ENCODE measurements at regions not wholly inside any gene's neighbourhood (a gene's known extent, or its start where the extent isn't known, plus 50 kb on each side); places are given as distances from the start of the nearest gene placed in this dataset.

DNA sequence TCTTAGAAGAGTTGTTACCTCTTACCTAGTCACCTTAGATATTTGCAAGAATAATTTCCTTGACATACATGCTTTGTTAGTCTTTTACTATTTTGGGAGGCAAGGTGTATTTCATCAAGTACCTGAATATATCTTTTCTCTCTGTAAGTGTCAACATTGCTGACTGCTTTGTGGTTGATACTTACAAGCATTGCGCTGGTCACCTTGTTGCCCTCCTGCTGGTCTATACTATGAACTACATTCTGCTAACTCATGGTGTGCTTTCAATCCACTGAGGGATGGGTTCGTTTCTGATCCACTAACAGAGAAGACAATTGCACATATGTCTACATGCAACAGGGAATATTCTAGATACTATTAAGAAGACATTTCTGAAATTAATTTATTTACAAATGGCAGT lies 837.8 kb upstream of the COBL start:
- DNase-seq = no peak
- H3K36me3 Mint-ChIP-seq (ENCODE audit: insufficient read depth) = no peaks in the 10 kb centered on the region
- H3K4me3 Mint-ChIP-seq = no peak overlapping the region
- no peak for ATAC-seq
- H3K9me3 Mint-ChIP-seq = peaks cover 4% of the 10 kb centered on the region
- H3K4me1 Mint-ChIP-seq (ENCODE audit: low read depth) = no peaks in the 10 kb centered on the region
- H3K27me3 Mint-ChIP-seq (ENCODE audit: low read depth) = no peaks in the 10 kb centered on the region

DNA sequence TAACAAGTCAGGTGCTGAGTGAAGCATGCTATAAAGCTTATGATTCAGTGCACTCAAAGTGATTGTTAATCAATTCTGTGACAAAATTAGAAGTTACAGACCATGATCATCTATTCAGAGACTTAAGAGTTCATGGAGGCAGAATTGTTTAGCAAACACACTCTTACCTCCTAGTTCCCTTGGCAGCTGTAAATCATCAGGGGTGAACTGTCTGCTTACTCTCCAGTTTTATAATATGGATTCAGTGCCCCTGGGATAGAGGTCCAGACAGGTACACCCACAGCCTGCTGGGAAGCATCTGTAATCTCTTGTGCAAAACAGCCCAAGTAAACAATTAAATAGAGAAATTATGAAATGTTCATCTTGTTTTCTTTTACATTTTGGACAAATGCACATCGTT lies 835.0 kb upstream of the COBL start:
- no peaks in the 10 kb centered on the region for H3K27me3 Mint-ChIP-seq (ENCODE audit: low read depth)
- ATAC-seq = no peak
- peaks cover 13% of the 10 kb centered on the region for H3K9me3 Mint-ChIP-seq
- H3K36me3 Mint-ChIP-seq (ENCODE audit: insufficient read depth) = no peaks in the 10 kb centered on the region
- no peak for DNase-seq
- no peak overlapping the region for H3K4me3 Mint-ChIP-seq
- no peaks in the 10 kb centered on the region for H3K4me1 Mint-ChIP-seq (ENCODE audit: low read depth)

GRCh38 chr7:52150952-52151351 lies 834.3 kb upstream of the COBL start:
- H3K4me1 Mint-ChIP-seq (ENCODE audit: low read depth) = no peaks in the 10 kb centered on the region
- ATAC-seq = no peak
- DNase-seq = no peak

GRCh38 chr7:52146871-52147634 lies 830.4 kb upstream of the COBL start:
- Mint-ChIP-seq H3K4me3 (no peak overlapping the region), H3K9me3 (peaks cover 15% of the 10 kb centered on the region), H3K36me3 (ENCODE audit: insufficient read depth) (no peaks in the 10 kb centered on the region), H3K4me1 (ENCODE audit: low read depth) (no peaks in the 10 kb centered on the region), H3K27me3 (ENCODE audit: low read depth) (no peaks in the 10 kb centered on the region)
- ATAC-seq (no peak), DNase-seq (no peak)

More at GRCh38 chr7:52150952-52151351, 834.3 kb upstream of the COBL start:
- Mint-ChIP-seq H3K9me3 (peaks cover 13% of the 10 kb centered on the region), H3K36me3 (ENCODE audit: insufficient read depth) (no peaks in the 10 kb centered on the region), H3K4me3 (no peak overlapping the region), H3K27me3 (ENCODE audit: low read depth) (no peaks in the 10 kb centered on the region)

GRCh38 chr7:52143219-52143618 lies 826.6 kb upstream of the COBL start:
- DNase-seq (no peak), ATAC-seq (no peak)
- H3K27me3 Mint-ChIP-seq (ENCODE audit: low read depth) = no peaks in the 10 kb centered on the region
- peaks cover 23% of the 10 kb centered on the region for H3K9me3 Mint-ChIP-seq
- no peaks in the 10 kb centered on the region for H3K4me1 Mint-ChIP-seq (ENCODE audit: low read depth)
- H3K4me3 Mint-ChIP-seq = no peak overlapping the region
- no peaks in the 10 kb centered on the region for H3K36me3 Mint-ChIP-seq (ENCODE audit: insufficient read depth)

DNA sequence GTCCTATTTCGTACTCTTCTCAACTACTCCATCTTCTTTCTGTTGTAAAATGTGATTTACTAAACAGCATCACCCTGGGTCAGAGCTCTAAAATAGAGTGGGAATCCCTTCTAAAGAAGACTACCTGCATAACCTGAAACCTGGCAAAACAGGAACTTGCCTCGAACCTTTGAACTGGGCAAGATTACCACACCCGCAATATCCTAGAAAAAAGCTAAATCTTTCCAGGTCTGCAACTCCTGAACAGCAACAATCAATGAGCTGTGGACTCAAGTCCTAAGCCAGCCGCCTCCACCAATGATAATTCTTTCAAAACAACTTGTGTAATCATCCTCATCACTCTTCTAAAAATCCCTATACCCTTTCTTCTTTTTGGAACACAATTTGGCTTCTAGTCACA lies 824.2 kb upstream of the COBL start:
- DNase-seq (no peak), ATAC-seq (no peak)
- no peaks in the 10 kb centered on the region for H3K27me3 Mint-ChIP-seq (ENCODE audit: low read depth)
- H3K4me1 Mint-ChIP-seq (ENCODE audit: low read depth) = no peaks in the 10 kb centered on the region
- no peak overlapping the region for H3K4me3 Mint-ChIP-seq
- H3K36me3 Mint-ChIP-seq (ENCODE audit: insufficient read depth) = no peaks in the 10 kb centered on the region
- peaks cover 21% of the 10 kb centered on the region for H3K9me3 Mint-ChIP-seq

- Mint-ChIP-seq H3K36me3 (ENCODE audit: insufficient read depth) (no peaks in the 10 kb centered on the region), H3K27me3 (ENCODE audit: low read depth) (no peaks in the 10 kb centered on the region), H3K9me3 (peaks cover 15% of the 10 kb centered on the region), H3K4me1 (ENCODE audit: low read depth) (no peaks in the 10 kb centered on the region), H3K4me3 (no peak overlapping the region)
- ATAC-seq (no peak), DNase-seq (no peak)
Observed at GRCh38 chr7:52135403-52135802, 818.8 kb upstream of the COBL start.

GRCh38 chr7:52129278-52129677 lies 812.7 kb upstream of the COBL start:
- no peaks in the 10 kb centered on the region for H3K36me3 Mint-ChIP-seq (ENCODE audit: insufficient read depth)
- H3K4me3 Mint-ChIP-seq = no peak overlapping the region
- peaks cover 17% of the 10 kb centered on the region for H3K9me3 Mint-ChIP-seq
- ATAC-seq = no peak
- DNase-seq = no peak
- H3K4me1 Mint-ChIP-seq (ENCODE audit: low read depth) = no peaks in the 10 kb centered on the region
- H3K27me3 Mint-ChIP-seq (ENCODE audit: low read depth) = no peaks in the 10 kb centered on the region

GRCh38 chr7:52120912-52121311 lies 804.3 kb upstream of the COBL start:
- ATAC-seq = no peak
- Mint-ChIP-seq H3K9me3 (peaks cover 12% of the 10 kb centered on the region), H3K27me3 (ENCODE audit: low read depth) (no peaks in the 10 kb centered on the region), H3K36me3 (ENCODE audit: insufficient read depth) (no peaks in the 10 kb centered on the region), H3K4me1 (ENCODE audit: low read depth) (no peaks in the 10 kb centered on the region), H3K4me3 (no peak overlapping the region)
- DNase-seq = no peak

GRCh38 chr7:52119537-52119936 lies 802.9 kb upstream of the COBL start:
- peaks cover 12% of the 10 kb centered on the region for H3K9me3 Mint-ChIP-seq
- H3K36me3 Mint-ChIP-seq (ENCODE audit: insufficient read depth) = no peaks in the 10 kb centered on the region
- no peaks in the 10 kb centered on the region for H3K27me3 Mint-ChIP-seq (ENCODE audit: low read depth)
- no peak for DNase-seq
- no peak overlapping the region for H3K4me3 Mint-ChIP-seq
- ATAC-seq = no peak
- no peaks in the 10 kb centered on the region for H3K4me1 Mint-ChIP-seq (ENCODE audit: low read depth)

DNA sequence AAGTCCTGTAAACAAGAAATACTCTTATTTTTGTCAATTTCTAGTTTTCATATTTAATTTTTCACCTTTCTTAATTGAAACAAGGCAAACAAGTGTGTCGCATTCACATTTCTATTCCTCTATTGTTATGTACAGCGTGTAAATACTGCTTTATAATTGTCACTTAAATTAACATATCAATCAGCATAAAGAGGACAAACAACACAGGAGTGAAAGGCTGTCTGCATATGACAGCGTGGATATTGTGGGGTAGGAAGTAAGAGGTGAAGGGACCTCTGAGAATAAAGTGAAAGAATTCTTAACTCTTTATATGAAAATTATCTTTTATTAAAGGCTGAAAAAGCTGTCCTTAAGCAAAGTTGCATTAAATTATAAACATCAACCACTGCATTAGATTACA lies 797.9 kb upstream of the COBL start:
- Mint-ChIP-seq H3K4me1 (ENCODE audit: low read depth) (no peaks in the 10 kb centered on the region), H3K36me3 (ENCODE audit: insufficient read depth) (no peaks in the 10 kb centered on the region), H3K27me3 (ENCODE audit: low read depth) (no peaks in the 10 kb centered on the region), H3K9me3 (peaks cover 7% of the 10 kb centered on the region), H3K4me3 (no peak overlapping the region)
- DNase-seq = no peak
- no peak for ATAC-seq

- DNase-seq (no peak), ATAC-seq (no peak)
- peaks cover 10% of the 10 kb centered on the region for H3K9me3 Mint-ChIP-seq
- H3K36me3 Mint-ChIP-seq (ENCODE audit: insufficient read depth) = no peaks in the 10 kb centered on the region
- no peaks in the 10 kb centered on the region for H3K4me1 Mint-ChIP-seq (ENCODE audit: low read depth)
- H3K4me3 Mint-ChIP-seq = no peak overlapping the region
- no peaks in the 10 kb centered on the region for H3K27me3 Mint-ChIP-seq (ENCODE audit: low read depth)
Observed at GRCh38 chr7:52114056-52114455, 797.4 kb upstream of the COBL start.

- DNase-seq (no peak), ATAC-seq (no peak)
- Mint-ChIP-seq H3K27me3 (ENCODE audit: low read depth) (no peaks in the 10 kb centered on the region), H3K4me1 (ENCODE audit: low read depth) (no peaks in the 10 kb centered on the region), H3K36me3 (ENCODE audit: insufficient read depth) (no peaks in the 10 kb centered on the region), H3K9me3 (peaks cover 15% of the 10 kb centered on the region), H3K4me3 (no peak overlapping the region)
Observed at GRCh38 chr7:52107355-52107754, 790.7 kb upstream of the COBL start.

DNA sequence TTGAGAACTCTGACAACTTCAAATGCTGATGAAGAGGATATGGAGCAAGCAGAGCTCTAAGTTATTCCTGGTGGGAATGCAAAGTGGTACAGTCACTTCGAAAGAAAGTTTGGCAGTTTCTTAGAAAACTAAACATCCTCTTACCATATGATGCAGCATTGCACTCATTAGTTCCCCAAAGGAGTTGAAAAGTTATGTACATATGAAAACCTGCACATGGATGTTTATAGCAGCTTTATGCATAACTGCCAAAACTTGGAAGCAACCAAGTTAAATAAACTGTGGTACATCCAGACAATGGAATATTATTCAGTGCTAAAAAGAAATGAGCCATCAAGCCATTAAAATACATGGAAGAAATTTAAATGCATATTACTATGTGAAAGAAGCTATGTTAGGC lies 779.3 kb upstream of the COBL start:
- no peaks in the 10 kb centered on the region for H3K36me3 Mint-ChIP-seq (ENCODE audit: insufficient read depth)
- no peaks in the 10 kb centered on the region for H3K27me3 Mint-ChIP-seq (ENCODE audit: low read depth)
- DNase-seq = no peak
- no peak overlapping the region for H3K4me3 Mint-ChIP-seq
- H3K4me1 Mint-ChIP-seq (ENCODE audit: low read depth) = no peaks in the 10 kb centered on the region
- H3K9me3 Mint-ChIP-seq = peaks cover 17% of the 10 kb centered on the region
- ATAC-seq = no peak

GRCh38 chr7:52091996-52092395 lies 775.4 kb upstream of the COBL start:
- Mint-ChIP-seq H3K4me1 (ENCODE audit: low read depth) (no peaks in the 10 kb centered on the region), H3K36me3 (ENCODE audit: insufficient read depth) (no peaks in the 10 kb centered on the region), H3K9me3 (peaks cover 19% of the 10 kb centered on the region), H3K4me3 (no peak overlapping the region), H3K27me3 (ENCODE audit: low read depth) (no peaks in the 10 kb centered on the region)
- ATAC-seq = no peak
- DNase-seq = no peak

All from activated T-cell treated with anti-CD3 and anti-CD28 coated beads, Interleukin-2, amount 50 U/mL, for 4 hours (primary cell).